CD4-positive, alpha-beta T cell treated with Interleukin-6 at 100 ng/mL for 8 hours (primary cell): ENCODE measurements at regions not wholly inside any gene's neighbourhood (a gene's known extent, or its start where the extent isn't known, plus 50 kb on each side); places are given as distances from the start of the nearest gene placed in this dataset.
"Not testable (repeated sequence)": the region's sequence is repeated elsewhere in the genome, so short reads cannot be mapped to it uniquely, and the experiment has no call there.

Source experiments
- DNase-seq: peaks from one replicate; pipeline ENCODE4 v3.0.0-alpha.2; 2020; ENCODE audit warnings: mixed read lengths, low spot score

GRCh38 chr5:2102819-2103776 lies 220.4 kb upstream of the IRX4 start:
- DNase-seq = no peak

- DNase-seq = no peak
Measured at GRCh38 chr5:2101685-2102084, 219.0 kb upstream of the IRX4 start.

GRCh38 chr5:2096887-2097505 lies 214.3 kb upstream of the IRX4 start:
- DNase-seq = no peak

GRCh38 chr5:2095011-2095410 lies 212.3 kb upstream of the IRX4 start:
- no peak for DNase-seq

GRCh38 chr5:2094616-2094995 lies 211.9 kb upstream of the IRX4 start:
- no peak for DNase-seq

GRCh38 chr5:2093859-2094615 lies 211.3 kb upstream of the IRX4 start:
- DNase-seq = no peak

- no peak for DNase-seq
Measured at GRCh38 chr5:2091921-2092320, 209.2 kb upstream of the IRX4 start.

GRCh38 chr5:2087980-2088379 lies 205.3 kb upstream of the IRX4 start:
- DNase-seq = no peak

GRCh38 chr5:2075365-2075764 lies 192.6 kb upstream of the IRX4 start:
- no peak for DNase-seq

GRCh38 chr5:2071562-2071961 lies 188.8 kb upstream of the IRX4 start:
- DNase-seq = no peak

GRCh38 chr5:2070787-2071186 lies 188.1 kb upstream of the IRX4 start:
- not testable (repeated sequence) for DNase-seq

- no peak for DNase-seq
Measured at GRCh38 chr5:2068531-2068930, 185.8 kb upstream of the IRX4 start.

GRCh38 chr5:2066373-2066772 lies 183.6 kb upstream of the IRX4 start:
- no peak for DNase-seq

GRCh38 chr5:2063380-2063779 lies 180.7 kb upstream of the IRX4 start:
- not testable (repeated sequence) for DNase-seq

- DNase-seq = no peak
Measured at GRCh38 chr5:2052687-2053086, 170.0 kb upstream of the IRX4 start.

- no peak for DNase-seq
Measured at GRCh38 chr5:2049876-2050275, 167.2 kb upstream of the IRX4 start.

- no peak for DNase-seq
Measured at GRCh38 chr5:2048664-2049063, 165.9 kb upstream of the IRX4 start.

GRCh38 chr5:2047341-2047927 lies 164.7 kb upstream of the IRX4 start:
- no peak for DNase-seq

GRCh38 chr5:2044041-2044440 lies 161.3 kb upstream of the IRX4 start:
- no peak for DNase-seq

- DNase-seq = no peak
Measured at GRCh38 chr5:2039180-2039531, 156.4 kb upstream of the IRX4 start.

GRCh38 chr5:2038321-2039179 lies 155.8 kb upstream of the IRX4 start:
- peak; percentile 32 for DNase-seq
